ENCODE measurements at regions not wholly inside any gene's neighbourhood (a gene's known extent, or its start where the extent isn't known, plus 50 kb on each side); places are given as distances from the start of the nearest gene placed in this dataset.

DNA sequence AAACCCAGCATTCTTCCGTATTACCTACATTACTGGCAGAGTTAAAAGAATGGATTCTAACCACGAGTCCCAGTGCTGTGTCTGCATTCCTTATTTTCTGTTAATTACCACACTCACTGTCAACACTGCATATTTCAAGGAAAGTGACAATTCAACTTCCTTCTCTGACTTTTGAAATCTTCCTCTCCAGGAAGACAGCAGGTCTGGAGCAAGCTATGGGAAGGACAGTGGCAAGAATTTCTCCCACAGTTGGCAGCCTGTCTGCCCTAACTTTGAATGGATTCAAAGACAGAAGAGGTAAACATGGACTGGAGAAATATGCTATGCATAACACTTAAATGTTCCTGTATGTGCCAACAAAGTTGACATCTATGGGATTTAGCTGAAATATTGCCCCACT lies 700.5 kb upstream of the CHAC2 start:
- no peak for TF ChIP-seq CTCF (IDR thresholded peaks at IDR 0.05; ENCODE audit: low read depth, low read length, poor library complexity, severe bottlenecking)
- TF ChIP-seq EZH2phosphoT487 (IDR thresholded peaks at IDR 0.05; ENCODE audit: borderline replicate concordance, low read length): no peak

All from DOHH2 (cell line).